ENCODE measurements at regions not wholly inside any gene's neighbourhood (a gene's known extent, or its start where the extent isn't known, plus 50 kb on each side); places are given as distances from the start of the nearest gene placed in this dataset.
"Not testable (repeated sequence)": the region's sequence is repeated elsewhere in the genome, so short reads cannot be mapped to it uniquely, and the experiment has no call there.

DNA sequence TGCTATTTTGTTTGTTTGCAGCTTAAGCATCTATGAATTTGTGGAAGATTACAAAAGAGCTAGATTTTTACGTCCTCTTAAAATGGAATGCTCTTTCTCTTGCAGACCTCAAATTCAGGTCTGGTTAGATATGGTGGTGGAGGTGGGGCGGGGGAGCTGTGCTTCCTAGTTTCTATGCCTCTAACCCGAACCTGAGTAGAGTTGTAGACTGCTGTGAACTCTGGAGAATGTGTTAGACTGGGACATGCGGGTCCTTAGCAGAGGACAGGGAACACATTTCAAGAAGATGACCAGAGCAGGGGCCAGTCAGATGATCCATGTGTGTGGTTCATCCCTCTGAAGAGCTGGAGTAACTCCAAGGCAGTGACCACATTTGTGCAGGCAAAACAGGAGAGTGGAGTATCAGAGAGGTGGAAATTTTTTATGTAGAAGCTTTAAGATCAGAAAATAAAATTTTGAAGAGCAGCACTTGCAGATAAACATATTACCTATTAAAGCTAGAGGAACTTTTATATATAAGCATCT lies 154.9 kb downstream of the FAM174A start:
- DNase-seq (ENCODE audit: low read depth in 6 of 9, low spot score in 9 of 9), result no peak
- H3K27me3 ChIP-seq (ENCODE audit: control insufficient read depth in 2 of 2, insufficient read depth in 1 of 2, low read length in 1 of 2), result no peaks in the 10 kb centered on the region
- H3K36me3 ChIP-seq (ENCODE audit: control insufficient read depth in 2 of 2, insufficient read depth in 2 of 2, low read length in 1 of 2), result no peaks in the 10 kb centered on the region
- 96% methylated on average over 4 of the region's 4 CpGs for WGBS
- H3K4me3 ChIP-seq (ENCODE audit: low read length in 2 of 2), result no peak overlapping the region
- no peak overlapping the region for H3K27ac ChIP-seq (ENCODE audit: low read depth in 1 of 2, low read length in 1 of 2)
- H3K9me3 ChIP-seq (ENCODE audit: control insufficient read depth in 2 of 2, insufficient read depth in 1 of 2, low read length in 1 of 2), result no peaks in the 10 kb centered on the region
- no peaks in the 10 kb centered on the region for H3K4me1 ChIP-seq (ENCODE audit: control insufficient read depth in 2 of 2, insufficient read depth in 2 of 2, low read length in 2 of 2)

- no peak overlapping the region for H3K4me3 ChIP-seq (ENCODE audit: low read length in 2 of 2)
- H3K27me3 ChIP-seq (ENCODE audit: control insufficient read depth in 2 of 2, insufficient read depth in 1 of 2, low read length in 1 of 2), result no peaks in the 10 kb centered on the region
- H3K36me3 ChIP-seq (ENCODE audit: control insufficient read depth in 2 of 2, insufficient read depth in 2 of 2, low read length in 1 of 2), result no peaks in the 10 kb centered on the region
- no peaks in the 10 kb centered on the region for H3K9me3 ChIP-seq (ENCODE audit: control insufficient read depth in 2 of 2, insufficient read depth in 1 of 2, low read length in 1 of 2)
- DNase-seq (ENCODE audit: low read depth in 6 of 9, low spot score in 9 of 9), result no peak
- no peak overlapping the region for H3K27ac ChIP-seq (ENCODE audit: low read depth in 1 of 2, low read length in 1 of 2)
- no peaks in the 10 kb centered on the region for H3K4me1 ChIP-seq (ENCODE audit: control insufficient read depth in 2 of 2, insufficient read depth in 2 of 2, low read length in 2 of 2)
Observed at GRCh38 chr5:100691085-100691484, 155.9 kb downstream of the FAM174A start.

DNA sequence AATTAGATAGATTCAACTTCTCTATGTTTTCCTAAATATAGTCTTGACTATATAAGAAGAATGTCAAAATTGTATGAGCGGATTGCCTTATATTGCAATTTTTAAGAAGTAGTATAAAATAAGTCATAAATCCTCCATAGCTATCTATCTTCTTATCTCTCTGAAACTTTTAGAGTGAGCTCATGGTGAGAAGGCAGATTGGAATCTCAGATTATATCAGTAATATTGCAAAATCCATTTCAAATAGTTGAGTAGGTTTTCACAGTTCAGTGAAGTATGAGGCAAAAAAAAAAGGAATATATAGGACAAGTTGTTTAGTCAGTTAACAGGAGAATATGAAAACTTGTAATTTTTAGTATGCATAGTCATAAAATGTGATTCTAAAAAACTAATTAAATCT lies 156.4 kb downstream of the FAM174A start:
- Histone ChIP-seq H3K27ac (ENCODE audit: low read depth in 1 of 2, low read length in 1 of 2) (no peak overlapping the region), H3K36me3 (ENCODE audit: control insufficient read depth in 2 of 2, insufficient read depth in 2 of 2, low read length in 1 of 2) (no peaks in the 10 kb centered on the region), H3K9me3 (ENCODE audit: control insufficient read depth in 2 of 2, insufficient read depth in 1 of 2, low read length in 1 of 2) (no peaks in the 10 kb centered on the region), H3K4me3 (ENCODE audit: low read length in 2 of 2) (no peak overlapping the region), H3K4me1 (ENCODE audit: control insufficient read depth in 2 of 2, insufficient read depth in 2 of 2, low read length in 2 of 2) (no peaks in the 10 kb centered on the region), H3K27me3 (ENCODE audit: control insufficient read depth in 2 of 2, insufficient read depth in 1 of 2, low read length in 1 of 2) (no peaks in the 10 kb centered on the region)
- no peak for DNase-seq (ENCODE audit: low read depth in 6 of 9, low spot score in 9 of 9)
- 96% methylated on average over 1 of the region's 1 CpG for WGBS

DNA sequence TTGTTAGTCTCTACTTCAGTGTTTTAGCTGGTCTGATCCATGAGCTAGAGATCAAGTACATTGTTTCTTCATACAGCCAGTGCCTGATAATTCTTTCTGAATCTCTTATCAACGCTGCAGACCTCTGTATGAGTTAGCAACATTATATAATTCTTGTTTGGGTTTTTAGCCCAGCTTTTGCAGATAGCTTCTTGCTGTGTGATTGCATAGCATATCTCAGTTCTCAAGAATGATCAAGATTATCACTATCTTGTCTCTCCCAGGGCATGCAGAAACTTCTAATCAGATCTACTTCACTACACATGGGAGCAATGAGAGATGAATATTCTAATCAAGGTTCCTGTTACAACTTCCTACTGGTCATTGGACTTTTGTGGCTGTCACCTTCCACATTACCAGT lies 158.3 kb downstream of the FAM174A start:
- no peak overlapping the region for H3K4me3 ChIP-seq (ENCODE audit: low read length in 2 of 2)
- H3K27me3 ChIP-seq (ENCODE audit: control insufficient read depth in 2 of 2, insufficient read depth in 1 of 2, low read length in 1 of 2), result no peaks in the 10 kb centered on the region
- H3K36me3 ChIP-seq (ENCODE audit: control insufficient read depth in 2 of 2, insufficient read depth in 2 of 2, low read length in 1 of 2), result no peaks in the 10 kb centered on the region
- no peak overlapping the region for H3K27ac ChIP-seq (ENCODE audit: low read depth in 1 of 2, low read length in 1 of 2)
- no peak for DNase-seq (ENCODE audit: low read depth in 6 of 9, low spot score in 9 of 9)
- H3K4me1 ChIP-seq (ENCODE audit: control insufficient read depth in 2 of 2, insufficient read depth in 2 of 2, low read length in 2 of 2), result no peaks in the 10 kb centered on the region
- 96% methylated on average over 1 of the region's 1 CpG for WGBS
- H3K9me3 ChIP-seq (ENCODE audit: control insufficient read depth in 2 of 2, insufficient read depth in 1 of 2, low read length in 1 of 2), result no peaks in the 10 kb centered on the region

DNA sequence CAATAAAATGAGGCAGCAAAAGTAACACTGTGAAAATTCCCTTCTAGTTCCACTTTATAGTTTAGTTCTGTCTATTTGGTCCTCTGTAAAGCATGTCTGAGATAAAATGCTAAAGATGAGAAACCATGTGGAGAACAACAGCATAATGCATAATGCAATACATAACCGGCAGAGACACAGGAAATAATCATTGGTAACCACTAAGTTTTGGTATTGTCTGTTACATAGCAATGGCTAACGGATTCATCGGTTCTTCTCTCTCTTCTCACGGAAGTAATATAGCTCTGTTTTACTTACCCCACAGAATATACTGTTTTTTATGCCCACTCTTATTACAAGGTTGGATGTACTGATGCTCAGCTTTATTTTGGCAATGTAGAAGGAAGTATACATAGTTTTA lies 158.9 kb downstream of the FAM174A start:
- H3K4me1 ChIP-seq (ENCODE audit: control insufficient read depth in 2 of 2, insufficient read depth in 2 of 2, low read length in 2 of 2), result no peaks in the 10 kb centered on the region
- 30% methylated on average over 4 of the region's 4 CpGs for WGBS
- no peak overlapping the region for H3K27ac ChIP-seq (ENCODE audit: low read depth in 1 of 2, low read length in 1 of 2)
- DNase-seq (ENCODE audit: low read depth in 6 of 9, low spot score in 9 of 9), result no peak
- H3K4me3 ChIP-seq (ENCODE audit: low read length in 2 of 2), result no peak overlapping the region
- H3K36me3 ChIP-seq (ENCODE audit: control insufficient read depth in 2 of 2, insufficient read depth in 2 of 2, low read length in 1 of 2), result no peaks in the 10 kb centered on the region
- H3K27me3 ChIP-seq (ENCODE audit: control insufficient read depth in 2 of 2, insufficient read depth in 1 of 2, low read length in 1 of 2), result no peaks in the 10 kb centered on the region
- H3K9me3 ChIP-seq (ENCODE audit: control insufficient read depth in 2 of 2, insufficient read depth in 1 of 2, low read length in 1 of 2), result no peaks in the 10 kb centered on the region

DNA sequence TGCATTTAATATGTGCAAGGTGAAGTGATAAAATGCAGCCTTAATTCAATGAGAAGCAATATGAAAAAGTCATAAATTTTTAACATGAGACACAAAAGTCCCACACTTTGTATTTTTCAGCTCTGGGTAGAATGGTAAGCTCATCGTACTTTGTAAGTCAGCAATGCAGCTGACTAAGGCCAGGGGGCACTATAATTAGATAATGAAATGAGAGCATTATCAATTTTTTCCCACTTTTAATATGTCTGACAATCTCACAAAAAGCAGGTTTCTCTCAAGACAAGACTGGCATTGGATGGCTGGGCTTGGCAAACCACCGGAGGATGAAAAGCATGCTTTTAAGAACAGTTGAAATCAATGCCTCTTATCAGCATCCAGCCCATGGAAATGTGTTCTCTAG lies 162.8 kb downstream of the FAM174A start:
- Histone ChIP-seq H3K27ac (ENCODE audit: low read depth in 1 of 2, low read length in 1 of 2) (no peak overlapping the region), H3K36me3 (ENCODE audit: control insufficient read depth in 2 of 2, insufficient read depth in 2 of 2, low read length in 1 of 2) (no peaks in the 10 kb centered on the region), H3K9me3 (ENCODE audit: control insufficient read depth in 2 of 2, insufficient read depth in 1 of 2, low read length in 1 of 2) (no peaks in the 10 kb centered on the region), H3K27me3 (ENCODE audit: control insufficient read depth in 2 of 2, insufficient read depth in 1 of 2, low read length in 1 of 2) (no peaks in the 10 kb centered on the region), H3K4me3 (ENCODE audit: low read length in 2 of 2) (no peak overlapping the region), H3K4me1 (ENCODE audit: control insufficient read depth in 2 of 2, insufficient read depth in 2 of 2, low read length in 2 of 2) (no peaks in the 10 kb centered on the region)
- no peak for DNase-seq (ENCODE audit: low read depth in 6 of 9, low spot score in 9 of 9)
- whole genome bisulfite sequencing, result 99% methylated on average over 2 of the region's 2 CpGs

DNA sequence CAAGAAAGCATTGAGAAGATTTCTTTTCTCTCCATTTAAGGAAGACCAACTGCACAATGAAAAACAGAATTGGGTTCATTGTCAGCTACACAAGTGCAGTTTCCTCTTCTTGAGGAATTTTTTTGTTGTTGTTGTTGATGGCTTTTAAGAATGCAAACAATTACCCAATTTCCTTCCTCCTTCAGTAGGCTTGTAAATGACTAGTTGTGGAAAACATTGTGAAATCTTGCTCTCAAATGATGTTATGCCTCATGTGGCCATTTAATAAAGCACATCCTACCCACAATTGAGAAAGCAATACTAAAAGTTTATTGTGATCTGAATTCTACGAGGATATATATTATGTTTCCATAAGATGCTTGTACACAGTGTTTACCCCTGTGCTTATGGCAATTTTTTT lies 171.6 kb downstream of the FAM174A start:
- no peaks in the 10 kb centered on the region for H3K4me1 ChIP-seq (ENCODE audit: control insufficient read depth in 2 of 2, insufficient read depth in 2 of 2, low read length in 2 of 2)
- WGBS, result 70% methylated on average over 1 of the region's 1 CpG
- DNase-seq (ENCODE audit: low read depth in 6 of 9, low spot score in 9 of 9), result peak in 1 of 9 donors; percentile 23

GRCh38 chr5:100708645-100709171 lies 173.5 kb downstream of the FAM174A start:
- H3K4me1 ChIP-seq (ENCODE audit: control insufficient read depth in 2 of 2, insufficient read depth in 2 of 2, low read length in 2 of 2), result no peaks in the 10 kb centered on the region
- H3K27ac ChIP-seq (ENCODE audit: low read depth in 1 of 2, low read length in 1 of 2), result no peak overlapping the region
- no peaks in the 10 kb centered on the region for H3K27me3 ChIP-seq (ENCODE audit: control insufficient read depth in 2 of 2, insufficient read depth in 1 of 2, low read length in 1 of 2)
- 93% methylated on average over 1 of the region's 1 CpG for WGBS
- H3K36me3 ChIP-seq (ENCODE audit: control insufficient read depth in 2 of 2, insufficient read depth in 2 of 2, low read length in 1 of 2), result no peaks in the 10 kb centered on the region
- H3K4me3 ChIP-seq (ENCODE audit: low read length in 2 of 2), result no peak overlapping the region
- no peaks in the 10 kb centered on the region for H3K9me3 ChIP-seq (ENCODE audit: control insufficient read depth in 2 of 2, insufficient read depth in 1 of 2, low read length in 1 of 2)
- no peak for DNase-seq (ENCODE audit: low read depth in 6 of 9, low spot score in 9 of 9)

More for the DNA sequence above, 171.6 kb downstream of the FAM174A start:
- Histone ChIP-seq H3K36me3 (ENCODE audit: control insufficient read depth in 2 of 2, insufficient read depth in 2 of 2, low read length in 1 of 2) (no peaks in the 10 kb centered on the region), H3K27me3 (ENCODE audit: control insufficient read depth in 2 of 2, insufficient read depth in 1 of 2, low read length in 1 of 2) (no peaks in the 10 kb centered on the region), H3K9me3 (ENCODE audit: control insufficient read depth in 2 of 2, insufficient read depth in 1 of 2, low read length in 1 of 2) (no peaks in the 10 kb centered on the region), H3K27ac (ENCODE audit: low read depth in 1 of 2, low read length in 1 of 2) (no peak overlapping the region), H3K4me3 (ENCODE audit: low read length in 2 of 2) (no peak overlapping the region)

- Histone ChIP-seq H3K27me3 (ENCODE audit: control insufficient read depth in 2 of 2, insufficient read depth in 1 of 2, low read length in 1 of 2) (no peaks in the 10 kb centered on the region), H3K27ac (ENCODE audit: low read depth in 1 of 2, low read length in 1 of 2) (no peak overlapping the region), H3K4me3 (ENCODE audit: low read length in 2 of 2) (no peak overlapping the region), H3K9me3 (ENCODE audit: control insufficient read depth in 2 of 2, insufficient read depth in 1 of 2, low read length in 1 of 2) (no peaks in the 10 kb centered on the region), H3K4me1 (ENCODE audit: control insufficient read depth in 2 of 2, insufficient read depth in 2 of 2, low read length in 2 of 2) (no peaks in the 10 kb centered on the region), H3K36me3 (ENCODE audit: control insufficient read depth in 2 of 2, insufficient read depth in 2 of 2, low read length in 1 of 2) (no peaks in the 10 kb centered on the region)
- DNase-seq (ENCODE audit: low read depth in 6 of 9, low spot score in 9 of 9), result no peak
- WGBS, result 86% methylated on average over 1 of the region's 1 CpG
Observed at GRCh38 chr5:100709771-100710170, 174.6 kb downstream of the FAM174A start.

GRCh38 chr5:100714780-100715179 lies 179.6 kb downstream of the FAM174A start:
- not testable (repeated sequence) for H3K4me3 ChIP-seq (ENCODE audit: low read length in 2 of 2); H3K4me1 ChIP-seq (ENCODE audit: control insufficient read depth in 2 of 2, insufficient read depth in 2 of 2, low read length in 2 of 2); DNase-seq (ENCODE audit: low read depth in 6 of 9, low spot score in 9 of 9); H3K9me3 ChIP-seq (ENCODE audit: control insufficient read depth in 2 of 2, insufficient read depth in 1 of 2, low read length in 1 of 2); H3K27me3 ChIP-seq (ENCODE audit: control insufficient read depth in 2 of 2, insufficient read depth in 1 of 2, low read length in 1 of 2); H3K27ac ChIP-seq (ENCODE audit: low read depth in 1 of 2, low read length in 1 of 2); H3K36me3 ChIP-seq (ENCODE audit: control insufficient read depth in 2 of 2, insufficient read depth in 2 of 2, low read length in 1 of 2)
- WGBS, result 48% methylated on average over 2 of the region's 2 CpGs

Measured in thymus (tissue), 11 donors.